ENCODE measurements at regions not wholly inside any gene's neighbourhood (a gene's known extent, or its start where the extent isn't known, plus 50 kb on each side); places are given as distances from the start of the nearest gene placed in this dataset.

DNA sequence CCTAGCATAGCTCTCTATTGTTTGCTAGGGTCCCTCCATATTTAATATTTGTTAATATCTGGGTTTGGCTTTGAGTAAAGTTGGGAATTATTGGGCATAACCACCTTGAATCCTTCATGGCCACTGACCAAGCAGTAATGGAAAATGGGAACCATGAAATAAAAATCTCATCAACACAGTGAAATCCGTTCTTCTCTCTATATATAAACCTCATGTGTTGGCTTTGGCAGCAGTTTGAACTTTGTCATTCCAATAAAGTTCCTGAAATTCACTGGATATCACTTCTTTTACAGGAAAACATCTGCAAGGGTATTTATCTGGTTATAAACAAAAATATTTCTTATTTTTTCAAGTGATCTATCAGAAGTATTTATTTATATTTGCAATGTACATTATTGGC, 93.0 kb upstream of the MPDZ start (continued):
- TF ChIP-seq BCL11A (IDR thresholded peaks at IDR 0.05; ENCODE audit: low read depth, low read length) = no peak
- TF ChIP-seq ZNF217 (IDR thresholded peaks at IDR 0.05) = no peak
- TF ChIP-seq KDM1A (IDR thresholded peaks at IDR 0.05; ENCODE audit: borderline replicate concordance) = no peak
- no peak for TF ChIP-seq ZNF274 (IDR thresholded peaks at IDR 0.05; ENCODE audit: insufficient read depth, insufficient read length)
- no peak for TF ChIP-seq SMARCA5 (IDR thresholded peaks at IDR 0.05)
- TF ChIP-seq STAT1 (conservative IDR thresholded peaks at IDR 0.05) = no peak
- no peak for TF ChIP-seq TCF12 (IDR thresholded peaks at IDR 0.05; ENCODE audit: low read depth, low read length)
- no peak for TF ChIP-seq HDAC6 (IDR thresholded peaks at IDR 0.05; ENCODE audit: unreplicated experiment)

DNA sequence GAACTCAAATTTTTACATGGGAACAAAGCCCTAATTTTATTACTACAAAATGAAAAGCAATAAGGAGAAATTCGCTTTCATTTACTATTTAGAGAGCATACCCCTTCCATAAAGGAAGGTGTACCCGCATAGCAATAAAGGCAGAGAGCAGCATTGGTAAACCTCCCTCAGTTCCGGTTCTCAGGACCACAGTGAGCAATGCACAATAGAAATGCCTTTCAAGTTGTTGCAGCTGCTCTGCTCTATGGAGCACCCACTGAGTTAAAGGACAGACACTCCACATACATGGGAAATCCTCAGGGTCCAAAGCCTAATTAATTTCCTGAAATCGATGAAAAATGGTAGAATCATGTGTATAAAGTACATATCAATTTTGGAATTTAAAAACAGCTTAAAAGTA, 89.9 kb upstream of the MPDZ start:
- Histone ChIP-seq H4K20me1 (ENCODE audit: control insufficient read depth, insufficient read depth) (no peaks in the 10 kb centered on the region), H3K4me3 (no peak overlapping the region), H3K27me3 (replicated peaks in 1 of 2; ENCODE audit: control insufficient read depth in 2 of 2, insufficient read depth in 2 of 2, low read length in 1 of 2) (no peaks in the 10 kb centered on the region), H3K36me3 (ENCODE audit: control insufficient read depth in 2 of 2, insufficient read depth in 2 of 2, low read length in 1 of 2) (no peaks in the 10 kb centered on the region), H3K4me1 (ENCODE audit: control insufficient read depth, insufficient read depth, low read length) (no peaks in the 10 kb centered on the region), H3K79me2 (ENCODE audit: control insufficient read depth, insufficient read depth, low read length) (no peaks in the 10 kb centered on the region), H3K4me2 (ENCODE audit: control insufficient read depth, insufficient read depth) (no peak overlapping the region), H3K9me3 (replicated peaks; ENCODE audit: control insufficient read depth, insufficient read depth, low read length) (no peaks in the 10 kb centered on the region), H2AFZ (ENCODE audit: control insufficient read depth, low read depth, low read length) (no peak overlapping the region), H3K9ac (ENCODE audit: control insufficient read depth, insufficient read depth, low read length) (no peak overlapping the region), H3K27ac (ENCODE audit: control insufficient read depth, insufficient read depth) (no peak overlapping the region)
- DNase-seq (ENCODE audit: low read depth, low spot score) (no peak), ATAC-seq (no peak), FAIRE-seq (no peak)
- in situ Hi-C loops (cut with MboI) (no loop called here), intact Hi-C loops (cut with micrococcal nuclease; ENCODE audit: unreplicated experiment) (no loop called here)
- WGBS (ENCODE audit: insufficient coverage, insufficient replicate concordance, low lambda C conversion rate, missing lambda C conversion rate) = 0% methylated on average over 4 of the region's 4 CpGs
- TF ChIP-seq BACH1 (IDR thresholded peaks at IDR 0.05; ENCODE audit: borderline replicate concordance) (no peak), ASH2L (IDR thresholded peaks at IDR 0.05; ENCODE audit: borderline replicate concordance, low read depth) (no peak)
- ChIA-PET POLR2A (no interaction called here), RAD21 (ENCODE audit: unreplicated experiment) (no interaction called here), SMC1A (ENCODE audit: uncharacterized antibody, unreplicated experiment) (no interaction called here), CTCF (no interaction called here)
- BruUV-seq (replicated peaks) = no TSS peak

DNA sequence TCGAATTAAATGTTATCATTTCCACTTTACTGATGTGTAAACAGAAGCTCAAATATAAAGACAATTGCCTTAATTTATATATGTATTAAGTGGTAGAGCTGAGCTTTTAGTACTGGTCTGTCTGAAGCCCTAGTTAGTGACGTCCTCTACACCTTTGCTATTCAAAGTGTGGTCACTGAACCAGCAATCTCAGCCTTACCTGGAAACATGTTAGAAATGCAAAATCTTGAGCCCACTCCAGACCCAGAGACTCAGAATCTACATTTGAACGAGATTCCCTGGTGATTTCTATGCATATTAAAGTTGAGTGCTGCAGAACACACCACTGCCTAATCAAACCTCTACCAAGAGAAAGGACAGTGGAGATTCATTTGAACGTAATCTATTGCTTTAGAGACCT, 88.3 kb upstream of the MPDZ start:
- no TSS peak for BruUV-seq (replicated peaks)
- FAIRE-seq (no peak), ATAC-seq (no peak), DNase-seq (ENCODE audit: low read depth, low spot score) (no peak)
- RAD21 ChIA-PET (ENCODE audit: unreplicated experiment) = no interaction called here
- no peaks in the 10 kb centered on the region for H3K27me3 ChIP-seq (replicated peaks in 1 of 2; ENCODE audit: control insufficient read depth in 2 of 2, insufficient read depth in 2 of 2, low read length in 1 of 2)
- no peak overlapping the region for H3K4me3 ChIP-seq
- 3% methylated on average over 4 of the region's 4 CpGs for WGBS (ENCODE audit: insufficient coverage, insufficient replicate concordance, low lambda C conversion rate, missing lambda C conversion rate)
- CTCF ChIA-PET = no interaction called here
- H3K36me3 ChIP-seq (ENCODE audit: control insufficient read depth in 2 of 2, insufficient read depth in 2 of 2, low read length in 1 of 2) = no peaks in the 10 kb centered on the region
- no peaks in the 10 kb centered on the region for H3K4me1 ChIP-seq (ENCODE audit: control insufficient read depth, insufficient read depth, low read length)
- intact Hi-C loops (cut with micrococcal nuclease; ENCODE audit: unreplicated experiment) (no loop called here), in situ Hi-C loops (cut with MboI) (no loop called here)
- H3K9ac ChIP-seq (ENCODE audit: control insufficient read depth, insufficient read depth, low read length) = no peak overlapping the region
- no peak overlapping the region for H2AFZ ChIP-seq (ENCODE audit: control insufficient read depth, low read depth, low read length)
- H4K20me1 ChIP-seq (ENCODE audit: control insufficient read depth, insufficient read depth) = no peaks in the 10 kb centered on the region
- no peaks in the 10 kb centered on the region for H3K9me3 ChIP-seq (replicated peaks; ENCODE audit: control insufficient read depth, insufficient read depth, low read length)
- no peaks in the 10 kb centered on the region for H3K79me2 ChIP-seq (ENCODE audit: control insufficient read depth, insufficient read depth, low read length)
- H3K4me2 ChIP-seq (ENCODE audit: control insufficient read depth, insufficient read depth) = no peak overlapping the region
- no peak overlapping the region for H3K27ac ChIP-seq (ENCODE audit: control insufficient read depth, insufficient read depth)
- POLR2A ChIA-PET = no interaction called here
- SMC1A ChIA-PET (ENCODE audit: uncharacterized antibody, unreplicated experiment) = no interaction called here
- TF ChIP-seq PML (IDR thresholded peaks at IDR 0.05; ENCODE audit: low read length) = no peak
- TF ChIP-seq, protein P1, sequence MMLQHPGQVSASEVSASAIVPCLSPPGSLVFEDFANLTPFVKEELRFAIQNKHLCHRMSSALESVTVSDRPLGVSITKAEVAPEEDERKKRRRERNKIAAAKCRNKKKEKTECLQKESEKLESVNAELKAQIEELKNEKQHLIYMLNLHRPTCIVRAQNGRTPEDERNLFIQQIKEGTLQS (IDR thresholded peaks at IDR 0.05; ENCODE audit: borderline replicate concordance, extremely low read depth, low read depth, low read length) = no peak
- TF ChIP-seq, protein P2, sequence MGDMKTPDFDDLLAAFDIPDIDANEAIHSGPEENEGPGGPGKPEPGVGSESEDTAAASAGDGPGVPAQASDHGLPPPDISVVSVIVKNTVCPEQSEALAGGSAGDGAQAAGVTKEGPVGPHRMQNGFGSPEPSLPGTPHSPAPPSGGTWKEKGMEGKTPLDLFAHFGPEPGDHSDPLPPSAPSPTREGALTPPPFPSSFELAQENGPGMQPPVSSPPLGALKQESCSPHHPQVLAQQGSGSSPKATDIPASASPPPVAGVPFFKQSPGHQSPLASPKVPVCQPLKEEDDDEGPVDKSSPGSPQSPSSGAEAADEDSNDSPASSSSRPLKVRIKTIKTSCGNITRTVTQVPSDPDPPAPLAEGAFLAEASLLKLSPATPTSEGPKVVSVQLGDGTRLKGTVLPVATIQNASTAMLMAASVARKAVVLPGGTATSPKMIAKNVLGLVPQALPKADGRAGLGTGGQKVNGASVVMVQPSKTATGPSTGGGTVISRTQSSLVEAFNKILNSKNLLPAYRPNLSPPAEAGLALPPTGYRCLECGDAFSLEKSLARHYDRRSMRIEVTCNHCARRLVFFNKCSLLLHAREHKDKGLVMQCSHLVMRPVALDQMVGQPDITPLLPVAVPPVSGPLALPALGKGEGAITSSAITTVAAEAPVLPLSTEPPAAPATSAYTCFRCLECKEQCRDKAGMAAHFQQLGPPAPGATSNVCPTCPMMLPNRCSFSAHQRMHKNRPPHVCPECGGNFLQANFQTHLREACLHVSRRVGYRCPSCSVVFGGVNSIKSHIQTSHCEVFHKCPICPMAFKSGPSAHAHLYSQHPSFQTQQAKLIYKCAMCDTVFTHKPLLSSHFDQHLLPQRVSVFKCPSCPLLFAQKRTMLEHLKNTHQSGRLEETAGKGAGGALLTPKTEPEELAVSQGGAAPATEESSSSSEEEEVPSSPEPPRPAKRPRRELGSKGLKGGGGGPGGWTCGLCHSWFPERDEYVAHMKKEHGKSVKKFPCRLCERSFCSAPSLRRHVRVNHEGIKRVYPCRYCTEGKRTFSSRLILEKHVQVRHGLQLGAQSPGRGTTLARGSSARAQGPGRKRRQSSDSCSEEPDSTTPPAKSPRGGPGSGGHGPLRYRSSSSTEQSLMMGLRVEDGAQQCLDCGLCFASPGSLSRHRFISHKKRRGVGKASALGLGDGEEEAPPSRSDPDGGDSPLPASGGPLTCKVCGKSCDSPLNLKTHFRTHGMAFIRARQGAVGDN (IDR thresholded peaks at IDR 0.05) = no peak
- no peak for TF ChIP-seq BHLHE40 (IDR thresholded peaks at IDR 0.05; ENCODE audit: borderline replicate concordance in 1 of 2, low read depth in 2 of 2, low read length in 1 of 2)
- TF ChIP-seq ZNF217 (IDR thresholded peaks at IDR 0.05) = no peak
- no peak for TF ChIP-seq JUNB (IDR thresholded peaks at IDR 0.05)
- TF ChIP-seq BACH1 (IDR thresholded peaks at IDR 0.05; ENCODE audit: borderline replicate concordance) = no peak
- TF ChIP-seq TCF12 (IDR thresholded peaks at IDR 0.05; ENCODE audit: low read depth, low read length) = no peak
